ENCODE measurements at regions not wholly inside any gene's neighbourhood (a gene's known extent, or its start where the extent isn't known, plus 50 kb on each side); places are given as distances from the start of the nearest gene placed in this dataset.
"Not testable (repeated sequence)": the region's sequence is repeated elsewhere in the genome, so short reads cannot be mapped to it uniquely, and the experiment has no call there.

- Histone ChIP-seq H3K4me1 (no peaks in the 10 kb centered on the region), H3K27me3 (no peaks in the 10 kb centered on the region), H3K36me3 (no peaks in the 10 kb centered on the region), H3K9me3 (no peaks in the 10 kb centered on the region), H3K27ac (no peak overlapping the region), H3K4me3 (no peak overlapping the region)
- no peak for TF ChIP-seq CTCF (IDR thresholded peaks at IDR 0.05)
- intact Hi-C loops (cut with DNase I; ENCODE audit: low total_unique reads), result no loop called here
- no peak for DNase-seq
Measured at GRCh38 chr1:8228253-8228652, 89.7 kb upstream of the SLC45A1 start.

GRCh38 chr1:8227674-8228073 lies 90.2 kb upstream of the SLC45A1 start:
- intact Hi-C loops (cut with DNase I; ENCODE audit: low total_unique reads); H3K27me3 ChIP-seq; H3K27ac ChIP-seq; H3K9me3 ChIP-seq; H3K36me3 ChIP-seq; H3K4me3 ChIP-seq; DNase-seq; H3K4me1 ChIP-seq: not testable (repeated sequence)

GRCh38 chr1:8226747-8227146 lies 91.2 kb upstream of the SLC45A1 start:
- Histone ChIP-seq H3K36me3 (no peaks in the 10 kb centered on the region), H3K27ac (no peak overlapping the region), H3K4me3 (no peak overlapping the region), H3K9me3 (no peaks in the 10 kb centered on the region), H3K27me3 (no peaks in the 10 kb centered on the region), H3K4me1 (no peaks in the 10 kb centered on the region)
- no peak for DNase-seq
- intact Hi-C loops (cut with DNase I; ENCODE audit: low total_unique reads), result no loop called here
- no peak for TF ChIP-seq CTCF (IDR thresholded peaks at IDR 0.05)

- H3K4me1 ChIP-seq; H3K4me3 ChIP-seq; H3K27me3 ChIP-seq; H3K9me3 ChIP-seq; H3K36me3 ChIP-seq; H3K27ac ChIP-seq; intact Hi-C loops (cut with DNase I; ENCODE audit: low total_unique reads); DNase-seq: not testable (repeated sequence)
Measured at GRCh38 chr1:8226024-8226423, 91.9 kb upstream of the SLC45A1 start.

- Histone ChIP-seq H3K4me1 (peaks cover 0 to 7% (median 4%) of the 10 kb centered on the region in 4 donors), H3K36me3 (no peaks in the 10 kb centered on the region), H3K27me3 (no peaks in the 10 kb centered on the region), H3K27ac (no peak overlapping the region), H3K9me3 (no peaks in the 10 kb centered on the region), H3K4me3 (no peak overlapping the region)
- no peak for DNase-seq
- TF ChIP-seq CTCF (IDR thresholded peaks at IDR 0.05), result no peak
- intact Hi-C loops (cut with DNase I; ENCODE audit: low total_unique reads), result no loop called here
Measured at GRCh38 chr1:8223526-8223925, 94.4 kb upstream of the SLC45A1 start.

GRCh38 chr1:8222789-8223188 lies 95.1 kb upstream of the SLC45A1 start:
- Histone ChIP-seq H3K4me1 (peaks cover 0 to 13% (median 6%) of the 10 kb centered on the region in 4 donors), H3K9me3 (no peaks in the 10 kb centered on the region), H3K27me3 (no peaks in the 10 kb centered on the region), H3K36me3 (no peaks in the 10 kb centered on the region), H3K27ac (no peak overlapping the region), H3K4me3 (no peak overlapping the region)
- intact Hi-C loops (cut with DNase I; ENCODE audit: low total_unique reads), result no loop called here
- TF ChIP-seq CTCF (IDR thresholded peaks at IDR 0.05), result no peak
- DNase-seq, result no peak

- no peak for TF ChIP-seq CTCF (IDR thresholded peaks at IDR 0.05)
- intact Hi-C loops (cut with DNase I; ENCODE audit: low total_unique reads), result loop anchor here (10.0 kb wide), 1 partner anchor 95 kb away; the partner anchor contains the start of gene SLC45A1
- Histone ChIP-seq H3K27ac (no peak overlapping the region), H3K9me3 (no peaks in the 10 kb centered on the region), H3K4me3 (no peak overlapping the region), H3K36me3 (no peaks in the 10 kb centered on the region), H3K27me3 (no peaks in the 10 kb centered on the region), H3K4me1 (peaks cover 0 to 39% (median 18%) of the 10 kb centered on the region in 4 donors)
- no peak for DNase-seq
Measured at GRCh38 chr1:8219530-8219929, 98.4 kb upstream of the SLC45A1 start.
